ENCODE measurements at regions not wholly inside any gene's neighbourhood (a gene's known extent, or its start where the extent isn't known, plus 50 kb on each side); places are given as distances from the start of the nearest gene placed in this dataset.

DNA sequence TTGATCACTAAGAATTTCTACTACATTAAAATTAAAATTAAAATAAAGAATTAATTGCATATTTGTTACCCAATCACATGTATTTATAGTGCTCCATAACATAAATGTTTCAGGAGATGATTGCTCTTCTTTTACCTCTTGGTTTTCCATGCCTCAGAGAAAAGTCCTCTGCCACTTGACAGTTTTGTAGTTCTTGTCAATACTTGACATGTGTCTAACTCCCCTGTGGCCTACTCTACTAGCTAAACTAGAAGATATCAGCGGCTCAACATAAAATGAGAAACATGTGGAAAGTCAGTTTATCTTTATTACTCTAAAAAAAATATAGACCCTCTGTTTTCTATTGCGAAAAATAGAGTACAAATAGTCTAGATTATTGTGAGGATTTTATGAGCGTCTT lies 650.6 kb upstream of the NUDT12 start:
- Histone ChIP-seq H3K4me3 (ENCODE audit: low read length) (no peak overlapping the region), H2AFZ (ENCODE audit: low read depth, low read length) (no peak overlapping the region), H3K27me3 (ENCODE audit: insufficient read depth, low read length) (no peaks in the 10 kb centered on the region)

DNA sequence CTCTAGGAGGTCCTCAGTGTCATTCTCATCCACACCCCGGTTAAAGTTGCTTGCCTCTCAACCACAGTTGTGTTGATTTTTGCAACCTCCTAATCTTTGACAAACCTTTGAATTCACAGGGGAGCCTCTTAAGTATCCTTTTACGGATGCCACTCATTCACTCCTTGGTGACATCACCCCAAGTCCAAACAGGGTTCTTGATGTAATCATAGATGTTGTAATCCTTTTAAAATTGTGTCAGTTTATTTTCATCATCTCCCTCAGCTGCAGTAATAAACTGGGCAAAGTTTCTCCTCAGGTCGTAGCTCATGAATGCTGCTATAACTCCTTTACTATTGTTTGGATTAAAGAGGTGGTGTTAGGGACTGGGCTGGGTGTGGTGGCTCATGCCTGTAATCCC lies 637.2 kb upstream of the NUDT12 start:
- Histone ChIP-seq H3K4me3 (ENCODE audit: low read length) (no peak overlapping the region), H3K9me3 (ENCODE audit: low read length) (no peaks in the 10 kb centered on the region), H3K4me1 (ENCODE audit: insufficient read depth, low read length) (no peaks in the 10 kb centered on the region), H3K36me3 (ENCODE audit: insufficient read depth, low read length) (no peaks in the 10 kb centered on the region), H3K27me3 (ENCODE audit: insufficient read depth, low read length) (no peaks in the 10 kb centered on the region), H2AFZ (ENCODE audit: low read depth, low read length) (no peak overlapping the region)

More for the DNA sequence above, 650.6 kb upstream of the NUDT12 start:
- Histone ChIP-seq H3K36me3 (ENCODE audit: insufficient read depth, low read length) (no peaks in the 10 kb centered on the region), H3K9me3 (ENCODE audit: low read length) (no peaks in the 10 kb centered on the region), H3K4me1 (ENCODE audit: insufficient read depth, low read length) (no peaks in the 10 kb centered on the region)

DNA sequence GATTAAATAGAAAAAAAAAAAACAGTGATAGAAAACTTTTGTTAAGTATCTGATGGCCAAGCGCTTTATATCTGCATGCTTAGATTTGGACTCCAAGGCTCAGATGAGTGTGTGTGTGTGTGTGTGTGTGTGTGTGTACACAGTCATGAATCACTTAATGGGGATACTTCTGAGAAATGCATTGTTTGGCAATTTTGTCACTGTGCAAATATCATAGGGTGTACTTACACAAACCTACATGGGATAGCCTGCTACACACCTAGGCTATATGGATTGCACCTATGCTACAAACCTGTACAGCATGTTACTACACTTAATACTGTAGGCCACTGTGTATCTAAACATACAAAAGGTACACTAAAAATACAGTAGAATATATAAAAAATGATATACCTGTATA lies 635.6 kb upstream of the NUDT12 start:
- Histone ChIP-seq H2AFZ (ENCODE audit: low read depth, low read length) (no peak overlapping the region), H3K9me3 (ENCODE audit: low read length) (no peaks in the 10 kb centered on the region), H3K36me3 (ENCODE audit: insufficient read depth, low read length) (no peaks in the 10 kb centered on the region), H3K4me3 (ENCODE audit: low read length) (no peak overlapping the region), H3K4me1 (ENCODE audit: insufficient read depth, low read length) (no peaks in the 10 kb centered on the region), H3K27me3 (ENCODE audit: insufficient read depth, low read length) (no peaks in the 10 kb centered on the region)

DNA sequence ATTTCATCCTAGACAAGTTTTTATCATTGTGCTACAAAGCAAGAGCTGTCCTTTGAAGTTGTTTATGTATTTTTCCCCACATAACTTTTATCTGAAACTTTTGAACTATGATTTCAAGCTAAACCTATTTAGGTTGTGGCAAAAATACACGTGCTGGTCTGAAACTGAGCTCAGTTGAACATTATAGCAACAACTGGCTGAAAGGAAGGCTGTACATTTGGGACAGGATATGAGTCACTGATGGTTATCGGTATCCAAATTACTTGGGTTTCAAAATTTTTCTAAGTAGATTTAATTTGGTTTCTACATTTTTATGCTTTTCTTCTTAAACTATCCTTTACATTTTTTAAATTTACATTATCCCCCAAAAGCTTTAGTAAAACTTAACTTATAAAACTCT lies 627.3 kb upstream of the NUDT12 start:
- Histone ChIP-seq H3K9me3 (ENCODE audit: low read length) (peaks cover 5% of the 10 kb centered on the region), H3K36me3 (ENCODE audit: insufficient read depth, low read length) (no peaks in the 10 kb centered on the region), H3K4me1 (ENCODE audit: insufficient read depth, low read length) (no peaks in the 10 kb centered on the region), H2AFZ (ENCODE audit: low read depth, low read length) (no peak overlapping the region), H3K27me3 (ENCODE audit: insufficient read depth, low read length) (no peaks in the 10 kb centered on the region), H3K4me3 (ENCODE audit: low read length) (no peak overlapping the region)

DNA sequence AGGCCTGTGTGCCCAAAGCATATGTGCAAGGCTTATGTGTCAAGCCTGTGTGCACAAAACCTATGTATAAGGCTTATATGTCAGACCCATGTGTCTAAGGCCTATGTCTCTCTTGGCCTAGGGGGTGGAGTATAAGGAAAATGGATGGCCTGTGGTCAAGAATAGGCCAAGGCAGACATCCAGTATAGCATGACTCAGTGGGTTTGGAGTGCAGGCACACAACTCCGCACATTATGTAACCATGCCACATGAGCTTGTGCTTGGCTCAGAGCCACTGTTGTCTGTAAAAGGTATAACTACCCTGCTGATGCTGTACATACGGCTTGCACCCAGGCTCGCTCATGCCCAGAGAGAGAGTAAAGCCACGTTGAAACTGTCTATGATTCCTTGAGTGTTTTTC lies 626.4 kb upstream of the NUDT12 start:
- Histone ChIP-seq H3K9me3 (ENCODE audit: low read length) (peaks cover 5% of the 10 kb centered on the region), H3K4me3 (ENCODE audit: low read length) (no peak overlapping the region), H3K27me3 (ENCODE audit: insufficient read depth, low read length) (no peaks in the 10 kb centered on the region), H2AFZ (ENCODE audit: low read depth, low read length) (no peak overlapping the region), H3K4me1 (ENCODE audit: insufficient read depth, low read length) (no peaks in the 10 kb centered on the region), H3K36me3 (ENCODE audit: insufficient read depth, low read length) (no peaks in the 10 kb centered on the region)

DNA sequence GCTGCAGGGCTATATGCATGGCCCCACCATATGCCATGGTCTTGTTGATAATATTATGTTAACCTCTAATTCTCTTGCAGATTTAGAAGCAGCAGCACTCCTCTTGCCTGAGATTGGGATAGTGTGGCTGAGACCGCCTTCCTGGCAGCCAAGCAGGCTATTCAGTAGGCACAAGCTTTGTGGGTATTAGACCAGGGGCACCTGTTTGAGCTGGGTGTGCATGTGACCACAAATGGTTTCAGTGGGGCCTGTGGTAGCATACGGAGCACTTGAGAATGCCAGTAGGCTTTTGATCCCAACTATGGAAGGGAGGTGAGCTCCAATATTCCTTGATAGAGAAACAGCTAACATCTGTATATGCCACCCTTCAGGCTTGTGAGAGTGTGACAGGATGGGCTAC lies 625.1 kb upstream of the NUDT12 start:
- Histone ChIP-seq H3K36me3 (ENCODE audit: insufficient read depth, low read length) (no peaks in the 10 kb centered on the region), H3K4me1 (ENCODE audit: insufficient read depth, low read length) (no peaks in the 10 kb centered on the region), H3K4me3 (ENCODE audit: low read length) (no peak overlapping the region), H3K27me3 (ENCODE audit: insufficient read depth, low read length) (no peaks in the 10 kb centered on the region), H2AFZ (ENCODE audit: low read depth, low read length) (no peak overlapping the region), H3K9me3 (ENCODE audit: low read length) (peaks cover 5% of the 10 kb centered on the region)

DNA sequence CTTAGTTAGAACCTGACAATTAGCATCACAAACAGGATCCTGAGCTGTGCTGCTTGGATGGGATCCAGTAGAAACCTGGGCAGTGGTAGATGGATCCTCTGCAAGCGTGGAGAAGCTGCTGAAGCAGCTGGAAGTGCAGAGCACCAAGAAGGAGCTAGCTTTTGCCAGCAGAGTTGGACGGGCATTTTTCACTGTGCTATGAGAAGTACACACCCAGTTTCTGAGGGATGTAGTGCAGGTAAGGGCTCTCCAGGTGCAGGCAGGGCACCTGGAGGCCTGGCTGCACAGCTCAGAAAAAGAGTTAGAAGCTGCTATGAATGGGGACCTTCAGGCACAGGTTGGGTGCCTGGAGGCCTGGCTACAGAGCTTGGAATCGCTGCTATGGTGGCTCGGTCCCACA lies 623.9 kb upstream of the NUDT12 start:
- no peaks in the 10 kb centered on the region for H3K4me1 ChIP-seq (ENCODE audit: insufficient read depth, low read length)
- no peaks in the 10 kb centered on the region for H3K27me3 ChIP-seq (ENCODE audit: insufficient read depth, low read length)
- no peaks in the 10 kb centered on the region for H3K36me3 ChIP-seq (ENCODE audit: insufficient read depth, low read length)
- H2AFZ ChIP-seq (ENCODE audit: low read depth, low read length) = no peak overlapping the region
- H3K4me3 ChIP-seq (ENCODE audit: low read length) = no peak overlapping the region
- peaks cover 7% of the 10 kb centered on the region for H3K9me3 ChIP-seq (ENCODE audit: low read length)

DNA sequence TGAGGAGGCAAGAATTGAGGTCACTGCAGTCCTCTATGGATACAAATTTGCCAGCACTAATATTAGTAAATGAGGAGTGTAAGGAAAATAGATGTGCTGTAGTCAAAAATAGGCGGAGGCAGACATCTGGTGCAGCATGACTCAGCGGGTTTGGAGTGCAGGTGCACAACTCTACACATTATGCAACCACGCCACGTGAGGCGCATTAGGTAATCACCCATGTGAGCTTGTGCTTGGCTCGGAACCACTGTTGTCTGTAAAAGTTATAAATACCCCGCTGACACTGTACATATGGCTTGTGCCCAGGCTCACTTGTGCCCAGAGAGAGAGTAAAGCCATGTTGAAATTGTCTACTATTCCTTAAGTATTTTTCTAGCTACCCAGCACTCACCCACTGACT lies 623.5 kb upstream of the NUDT12 start:
- H3K4me3 ChIP-seq (ENCODE audit: low read length) = no peak overlapping the region
- peaks cover 7% of the 10 kb centered on the region for H3K9me3 ChIP-seq (ENCODE audit: low read length)
- no peaks in the 10 kb centered on the region for H3K27me3 ChIP-seq (ENCODE audit: insufficient read depth, low read length)
- H2AFZ ChIP-seq (ENCODE audit: low read depth, low read length) = no peak overlapping the region
- no peaks in the 10 kb centered on the region for H3K36me3 ChIP-seq (ENCODE audit: insufficient read depth, low read length)
- H3K4me1 ChIP-seq (ENCODE audit: insufficient read depth, low read length) = no peaks in the 10 kb centered on the region

DNA sequence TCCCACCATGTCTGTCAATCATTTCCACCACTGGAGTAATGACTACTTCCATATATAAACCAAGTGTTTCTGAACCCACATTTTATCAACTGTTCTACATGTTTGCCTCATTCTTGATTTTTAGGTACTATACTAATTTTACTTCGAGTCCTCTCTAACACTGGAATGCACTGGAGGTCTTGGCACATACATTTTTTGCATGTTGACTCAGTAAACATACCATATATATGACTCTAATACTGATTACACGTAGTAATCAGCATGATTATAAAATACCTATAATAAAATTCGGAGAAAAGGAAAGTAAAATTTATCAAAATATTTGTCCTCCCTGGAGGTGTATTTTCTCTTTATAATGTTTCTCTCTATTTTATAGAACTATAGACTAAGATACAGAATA lies 621.7 kb upstream of the NUDT12 start:
- Histone ChIP-seq H3K9me3 (ENCODE audit: low read length) (peaks cover 14% of the 10 kb centered on the region), H3K36me3 (ENCODE audit: insufficient read depth, low read length) (no peaks in the 10 kb centered on the region), H3K27me3 (ENCODE audit: insufficient read depth, low read length) (no peaks in the 10 kb centered on the region), H2AFZ (ENCODE audit: low read depth, low read length) (no peak overlapping the region), H3K4me3 (ENCODE audit: low read length) (no peak overlapping the region), H3K4me1 (ENCODE audit: insufficient read depth, low read length) (no peaks in the 10 kb centered on the region)

DNA sequence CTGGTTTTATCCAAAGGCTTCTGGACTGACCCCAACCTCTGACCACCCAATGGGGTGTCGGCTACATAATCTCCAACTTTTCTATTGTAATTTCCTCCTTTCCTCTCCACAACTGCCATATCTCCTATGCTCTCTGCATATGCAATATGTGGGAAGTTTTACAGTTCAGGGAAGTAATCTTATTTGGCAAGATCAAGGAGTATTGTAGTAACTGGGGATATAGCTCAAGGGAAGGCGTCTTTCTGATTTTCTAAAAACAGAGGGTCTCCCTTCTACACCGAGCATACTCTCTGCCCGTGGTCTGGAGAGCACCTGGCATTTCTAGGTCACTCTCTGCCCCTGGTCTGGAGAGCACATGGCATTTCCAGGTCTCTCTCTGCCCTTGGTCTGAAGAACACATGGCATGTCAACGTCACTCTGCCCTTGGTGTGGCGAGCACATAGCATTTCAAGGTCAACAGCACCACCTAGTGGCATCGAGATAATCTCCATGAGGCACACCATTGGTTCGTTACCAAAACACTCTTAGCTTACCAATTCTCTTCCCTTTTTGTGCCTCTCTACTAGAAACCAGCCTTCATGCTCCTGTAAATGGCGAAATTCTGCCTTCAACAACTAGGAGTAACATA lies 616.4 kb upstream of the NUDT12 start:
- Histone ChIP-seq H2AFZ (ENCODE audit: low read depth, low read length) (no peak overlapping the region), H3K4me3 (ENCODE audit: low read length) (no peak overlapping the region)

DNA sequence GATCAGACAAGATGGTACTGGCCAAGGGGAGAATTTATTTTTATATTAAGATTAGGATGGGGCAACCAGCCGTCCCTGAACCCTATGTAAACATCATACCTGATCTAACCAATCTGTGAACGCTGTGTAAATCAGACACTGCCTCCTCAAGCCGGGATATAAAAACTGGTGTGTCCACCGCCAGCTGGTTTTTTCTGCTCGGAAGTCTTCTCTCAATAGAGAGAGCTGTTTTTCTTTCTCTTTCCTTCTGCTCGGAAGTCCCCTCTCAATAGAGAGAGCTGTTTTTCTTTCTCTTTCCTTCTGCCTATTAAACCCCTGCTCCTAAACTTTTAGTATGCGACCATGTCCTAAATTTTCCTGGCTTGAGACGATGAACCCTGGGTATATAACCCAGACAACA lies 615.5 kb upstream of the NUDT12 start:
- H3K4me1 ChIP-seq (ENCODE audit: insufficient read depth, low read length) = no peaks in the 10 kb centered on the region
- no peak overlapping the region for H2AFZ ChIP-seq (ENCODE audit: low read depth, low read length)
- peaks cover 16% of the 10 kb centered on the region for H3K9me3 ChIP-seq (ENCODE audit: low read length)
- H3K4me3 ChIP-seq (ENCODE audit: low read length) = no peak overlapping the region
- H3K27me3 ChIP-seq (ENCODE audit: insufficient read depth, low read length) = no peaks in the 10 kb centered on the region
- H3K36me3 ChIP-seq (ENCODE audit: insufficient read depth, low read length) = no peaks in the 10 kb centered on the region

More for the DNA sequence above, 616.4 kb upstream of the NUDT12 start:
- Histone ChIP-seq H3K4me1 (ENCODE audit: insufficient read depth, low read length) (no peaks in the 10 kb centered on the region), H3K36me3 (ENCODE audit: insufficient read depth, low read length) (no peaks in the 10 kb centered on the region), H3K9me3 (ENCODE audit: low read length) (peaks cover 16% of the 10 kb centered on the region), H3K27me3 (ENCODE audit: insufficient read depth, low read length) (no peaks in the 10 kb centered on the region)

DNA sequence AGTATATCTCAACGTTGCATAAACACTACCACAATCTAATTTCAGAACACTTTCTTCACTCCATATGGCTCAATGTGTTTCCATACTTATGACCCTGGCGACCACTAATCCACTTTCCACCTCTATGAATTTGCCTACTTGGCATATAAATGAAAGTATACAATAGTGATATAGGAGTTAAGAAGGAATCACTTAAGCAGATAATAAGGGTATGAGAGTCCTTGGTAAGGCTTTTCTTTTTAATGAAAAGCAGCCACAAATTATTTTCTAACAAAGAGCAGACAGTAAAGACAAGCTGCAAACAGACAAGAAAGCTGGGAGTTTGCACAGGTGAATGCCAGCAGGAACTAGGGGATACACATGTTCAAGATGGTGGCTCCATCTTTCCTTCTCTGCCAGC lies 615.1 kb upstream of the NUDT12 start:
- Histone ChIP-seq H2AFZ (ENCODE audit: low read depth, low read length) (no peak overlapping the region), H3K4me1 (ENCODE audit: insufficient read depth, low read length) (no peaks in the 10 kb centered on the region), H3K4me3 (ENCODE audit: low read length) (no peak overlapping the region), H3K36me3 (ENCODE audit: insufficient read depth, low read length) (no peaks in the 10 kb centered on the region), H3K27me3 (ENCODE audit: insufficient read depth, low read length) (no peaks in the 10 kb centered on the region), H3K9me3 (ENCODE audit: low read length) (peaks cover 16% of the 10 kb centered on the region)

DNA sequence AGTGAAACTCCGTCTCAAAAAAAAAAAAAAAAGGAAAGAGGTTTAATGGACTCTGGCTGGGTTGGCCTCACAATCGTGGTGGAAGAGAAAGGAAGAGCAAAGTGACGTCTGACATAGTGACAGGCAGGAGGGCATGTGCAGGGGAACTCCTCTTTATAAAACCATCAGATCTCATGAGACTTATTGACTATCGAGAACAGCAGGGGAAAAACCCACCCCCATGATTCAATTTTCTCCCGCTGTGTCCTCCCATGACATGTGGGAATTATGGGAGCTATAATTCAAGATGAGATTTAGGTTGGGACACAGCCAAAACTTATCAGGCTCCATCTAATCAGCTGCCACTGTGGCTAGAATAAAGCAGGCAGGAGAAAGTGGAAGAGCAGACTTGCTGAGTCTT lies 610.4 kb upstream of the NUDT12 start:
- Histone ChIP-seq H3K9me3 (ENCODE audit: low read length) (no peaks in the 10 kb centered on the region), H3K36me3 (ENCODE audit: insufficient read depth, low read length) (no peaks in the 10 kb centered on the region), H3K4me1 (ENCODE audit: insufficient read depth, low read length) (no peaks in the 10 kb centered on the region), H3K4me3 (ENCODE audit: low read length) (no peak overlapping the region), H3K27me3 (ENCODE audit: insufficient read depth, low read length) (no peaks in the 10 kb centered on the region), H2AFZ (ENCODE audit: low read depth, low read length) (no peak overlapping the region)

DNA sequence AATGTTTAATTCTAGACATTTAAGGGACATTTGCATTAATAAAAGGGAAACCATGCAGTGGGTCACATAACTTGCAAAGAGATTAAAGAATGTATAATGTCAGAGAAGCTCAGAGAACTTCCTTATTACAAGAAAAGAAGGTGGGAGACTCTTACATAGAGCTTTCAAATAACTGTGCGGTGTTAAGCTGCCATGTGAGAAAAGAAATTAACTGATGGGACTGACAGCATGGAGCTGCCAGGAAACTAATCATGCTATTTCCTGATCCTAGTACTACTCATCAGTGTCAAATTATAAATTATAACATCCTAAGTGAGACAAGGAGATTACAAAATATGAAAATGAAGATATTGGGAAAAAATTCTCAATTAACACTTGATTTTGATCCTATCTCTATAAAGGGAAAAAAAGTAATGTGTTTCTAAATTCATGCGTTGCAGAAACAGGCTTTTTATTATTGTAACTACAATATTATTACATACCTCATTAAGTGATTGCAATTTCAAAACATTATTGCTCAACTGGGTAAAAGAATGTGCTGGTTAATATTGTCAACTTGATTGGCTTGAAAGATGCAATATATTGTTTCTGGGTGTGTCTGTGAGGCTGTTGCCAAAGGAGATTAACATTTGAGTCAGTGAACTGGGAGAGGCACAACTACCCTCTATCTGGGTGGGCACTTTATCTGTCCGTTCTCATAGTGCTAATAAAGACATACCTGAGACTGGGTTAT lies 609.5 kb upstream of the NUDT12 start:
- H3K36me3 ChIP-seq (ENCODE audit: insufficient read depth, low read length) = no peaks in the 10 kb centered on the region
- no peak overlapping the region for H3K4me3 ChIP-seq (ENCODE audit: low read length)
- H2AFZ ChIP-seq (ENCODE audit: low read depth, low read length) = no peak overlapping the region
- H3K27me3 ChIP-seq (ENCODE audit: insufficient read depth, low read length) = no peaks in the 10 kb centered on the region
- no peaks in the 10 kb centered on the region for H3K4me1 ChIP-seq (ENCODE audit: insufficient read depth, low read length)
- no peaks in the 10 kb centered on the region for H3K9me3 ChIP-seq (ENCODE audit: low read length)

Data from neuron (in vitro differentiated cells).